ENCODE measurements at regions not wholly inside any gene's neighbourhood (a gene's known extent, or its start where the extent isn't known, plus 50 kb on each side); places are given as distances from the start of the nearest gene placed in this dataset.

DNA sequence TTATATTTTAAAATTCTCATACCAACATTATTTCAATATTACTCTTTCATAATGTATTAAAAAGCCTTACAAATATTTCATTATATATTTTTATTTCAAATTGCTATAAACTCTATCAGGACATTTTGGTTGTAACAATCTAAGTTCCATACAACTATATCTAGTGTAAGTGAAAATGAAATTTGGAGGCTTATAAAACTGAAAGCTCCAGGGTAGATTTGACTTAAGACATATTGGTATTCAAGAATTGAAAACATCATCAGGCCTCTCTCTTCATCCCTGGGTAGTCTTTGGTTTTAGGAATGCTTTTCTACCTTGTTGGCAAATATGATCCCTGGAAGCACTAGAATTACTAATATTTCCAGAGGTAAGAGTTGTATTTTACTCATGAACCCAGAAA, 342.6 kb downstream of the DTHD1 start:
- Histone ChIP-seq H3K9me3 (ENCODE audit: insufficient read depth, low read length) (no peaks in the 10 kb centered on the region), H3K4me2 (ENCODE audit: low read length) (no peak overlapping the region), H3K4me3 (ENCODE audit: low read length) (no peak overlapping the region), H3K36me3 (replicated peaks; ENCODE audit: low read depth, low read length) (no peaks in the 10 kb centered on the region), H3K4me1 (ENCODE audit: low read length) (no peaks in the 10 kb centered on the region), H2AFZ (ENCODE audit: low read depth, low read length) (no peak overlapping the region), H3K79me2 (ENCODE audit: low read length) (no peaks in the 10 kb centered on the region), H3K27me3 (ENCODE audit: low read depth, low read length) (no peaks in the 10 kb centered on the region), H3K27ac (ENCODE audit: low read length) (no peak overlapping the region), H4K20me1 (ENCODE audit: insufficient read depth, low read length) (no peaks in the 10 kb centered on the region), H3K9ac (ENCODE audit: low read length) (no peak overlapping the region)
- no peak for TF ChIP-seq CTCF (IDR thresholded peaks at IDR 0.05; ENCODE audit: low read depth, low read length)
- TF ChIP-seq EZH2phosphoT487 (IDR thresholded peaks at IDR 0.05; ENCODE audit: low read depth), result no peak

DNA sequence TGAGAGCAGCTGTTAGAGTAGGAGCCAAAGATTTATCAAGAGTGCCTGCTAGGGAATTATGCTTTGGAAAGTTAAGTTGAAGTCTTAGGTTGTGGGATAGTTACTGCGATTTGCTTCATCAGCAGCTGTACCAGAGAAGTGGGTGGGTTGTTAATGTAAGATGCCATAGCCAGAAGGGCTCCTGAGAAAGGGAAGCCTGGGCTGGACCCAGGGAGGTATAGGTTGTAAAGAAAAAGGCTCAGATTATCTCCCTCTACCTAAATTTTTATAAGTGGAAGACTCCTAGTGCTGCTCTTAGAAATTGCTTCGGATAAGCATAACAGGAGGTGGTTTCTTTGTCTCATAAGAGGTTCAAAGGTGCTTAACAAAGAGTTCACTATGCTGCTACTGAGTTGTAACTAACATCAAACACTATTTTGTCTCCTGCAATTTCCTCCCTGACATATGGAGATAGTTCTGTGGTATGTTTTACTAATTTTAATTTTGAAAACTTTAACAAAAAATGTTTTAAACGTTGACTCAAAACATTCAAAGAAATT, 356.9 kb downstream of the DTHD1 start:
- H3K79me2 ChIP-seq (ENCODE audit: low read length), result no peaks in the 10 kb centered on the region
- H3K27ac ChIP-seq (ENCODE audit: low read length), result no peak overlapping the region
- no peaks in the 10 kb centered on the region for H4K20me1 ChIP-seq (ENCODE audit: insufficient read depth, low read length)
- H3K9me3 ChIP-seq (ENCODE audit: insufficient read depth, low read length), result no peaks in the 10 kb centered on the region
- no peak overlapping the region for H2AFZ ChIP-seq (ENCODE audit: low read depth, low read length)
- H3K4me3 ChIP-seq (ENCODE audit: low read length), result no peak overlapping the region
- H3K36me3 ChIP-seq (replicated peaks; ENCODE audit: low read depth, low read length), result no peaks in the 10 kb centered on the region
- H3K4me1 ChIP-seq (ENCODE audit: low read length), result no peaks in the 10 kb centered on the region
- no peak overlapping the region for H3K4me2 ChIP-seq (ENCODE audit: low read length)
- TF ChIP-seq CTCF (IDR thresholded peaks at IDR 0.05; ENCODE audit: low read depth, low read length), result no peak
- TF ChIP-seq EZH2phosphoT487 (IDR thresholded peaks at IDR 0.05; ENCODE audit: low read depth), result no peak
- no peaks in the 10 kb centered on the region for H3K27me3 ChIP-seq (ENCODE audit: low read depth, low read length)
- no peak overlapping the region for H3K9ac ChIP-seq (ENCODE audit: low read length)

- Histone ChIP-seq H3K27me3 (ENCODE audit: low read depth, low read length) (no peaks in the 10 kb centered on the region), H3K9ac (ENCODE audit: low read length) (no peak overlapping the region), H3K4me2 (ENCODE audit: low read length) (no peak overlapping the region), H3K36me3 (replicated peaks; ENCODE audit: low read depth, low read length) (no peaks in the 10 kb centered on the region), H3K4me1 (ENCODE audit: low read length) (no peaks in the 10 kb centered on the region), H3K79me2 (ENCODE audit: low read length) (no peaks in the 10 kb centered on the region), H3K27ac (ENCODE audit: low read length) (no peak overlapping the region), H4K20me1 (ENCODE audit: insufficient read depth, low read length) (no peaks in the 10 kb centered on the region), H3K9me3 (ENCODE audit: insufficient read depth, low read length) (no peaks in the 10 kb centered on the region), H2AFZ (ENCODE audit: low read depth, low read length) (no peak overlapping the region), H3K4me3 (ENCODE audit: low read length) (no peak overlapping the region)
- TF ChIP-seq CTCF (IDR thresholded peaks at IDR 0.05; ENCODE audit: low read depth, low read length) (no peak), EZH2phosphoT487 (IDR thresholded peaks at IDR 0.05; ENCODE audit: low read depth) (no peak)
Observed at GRCh38 chr4:36640876-36641275, 359.5 kb downstream of the DTHD1 start.

- Histone ChIP-seq H3K9me3 (ENCODE audit: insufficient read depth, low read length) (no peaks in the 10 kb centered on the region), H3K4me3 (ENCODE audit: low read length) (peak overlapping the region; percentile 25; the same call in 1 of the 2 replicates), H3K9ac (ENCODE audit: low read length) (peak overlapping the region; percentile 38; the same call in 1 of the 2 replicates), H4K20me1 (ENCODE audit: insufficient read depth, low read length) (no peaks in the 10 kb centered on the region), H3K79me2 (ENCODE audit: low read length) (no peaks in the 10 kb centered on the region), H3K36me3 (replicated peaks; ENCODE audit: low read depth, low read length) (peaks cover 5% of the 10 kb centered on the region), H3K4me1 (ENCODE audit: low read length) (peaks cover 20% of the 10 kb centered on the region), H2AFZ (ENCODE audit: low read depth, low read length) (peak overlapping the region; percentile 60; the same call in 1 of the 2 replicates), H3K4me2 (ENCODE audit: low read length) (peak overlapping the region; percentile 53), H3K27ac (ENCODE audit: low read length) (peak overlapping the region; percentile 87), H3K27me3 (ENCODE audit: low read depth, low read length) (no peaks in the 10 kb centered on the region)
- no peak for TF ChIP-seq EZH2phosphoT487 (IDR thresholded peaks at IDR 0.05; ENCODE audit: low read depth)
- TF ChIP-seq CTCF (IDR thresholded peaks at IDR 0.05; ENCODE audit: low read depth, low read length), result no peak
Observed at GRCh38 chr4:36651253-36651652, 369.8 kb downstream of the DTHD1 start.
